ENCODE measurements at regions not wholly inside any gene's neighbourhood (a gene's known extent, or its start where the extent isn't known, plus 50 kb on each side); places are given as distances from the start of the nearest gene placed in this dataset.

GRCh38 chr10:123269675-123270074 lies 115.5 kb downstream of the BUB3 start:
- no peak for TF ChIP-seq TFCP2L1 (CRISPR knock-in tag; IDR thresholded peaks at IDR 0.05)
- TF ChIP-seq CTCF (IDR thresholded peaks at IDR 0.05) = no peak
- TF ChIP-seq MAFK (IDR thresholded peaks at IDR 0.05; ENCODE audit: partially characterized antibody) = no peak
- no peak for TF ChIP-seq MAX (IDR thresholded peaks at IDR 0.05)
- TF ChIP-seq EP300 (IDR thresholded peaks at IDR 0.05) = no peak
- no peak for TF ChIP-seq RAD21 (conservative IDR thresholded peaks at IDR 0.05 in 1 of 2, IDR thresholded peaks at IDR 0.05 in 1 of 2)
- TF ChIP-seq CHD2 (IDR thresholded peaks at IDR 0.05; ENCODE audit: low read length, partially characterized antibody) = no peak
- TF ChIP-seq ZNF302 (CRISPR knock-in tag; IDR thresholded peaks at IDR 0.05) = no peak
